ENCODE measurements at regions not wholly inside any gene's neighbourhood (a gene's known extent, or its start where the extent isn't known, plus 50 kb on each side); places are given as distances from the start of the nearest gene placed in this dataset.
A peak's percentile ranks its signal among the peaks of the same experiment; 100 is the strongest.

- H3K27ac ChIP-seq (ENCODE audit: low read depth in 2 of 2, low read length in 2 of 2) = no peak overlapping the region
- intact Hi-C loops (cut with DNase I) = no loop called here
- H3K27me3 ChIP-seq (ENCODE audit: control insufficient read depth, insufficient read depth, low read length) = no peaks in the 10 kb centered on the region
- no peak for TF ChIP-seq CTCF (IDR thresholded peaks at IDR 0.05; ENCODE audit: borderline replicate concordance, extremely low read depth, insufficient read depth)
- H3K9ac ChIP-seq (ENCODE audit: low read length in 3 of 3) = no peak overlapping the region
- H3K36me3 ChIP-seq (ENCODE audit: control insufficient read depth in 2 of 3, insufficient read depth in 3 of 3, low read length in 3 of 3) = no peaks in the 10 kb centered on the region
- H3K4me3 ChIP-seq (ENCODE audit: low read length in 3 of 3) = no peak overlapping the region
- DNase-seq (peak in 1 of 5 donors; percentile 18), FAIRE-seq (no peak)
- H3K9me3 ChIP-seq (ENCODE audit: control insufficient read depth in 2 of 3, insufficient read depth in 1 of 3, low read length in 3 of 3) = no peaks in the 10 kb centered on the region
- no peaks in the 10 kb centered on the region for H3K4me1 ChIP-seq (ENCODE audit: control insufficient read depth in 2 of 3, insufficient read depth in 2 of 3, low read depth in 1 of 3, low read length in 3 of 3)
These were observed 326.7 kb upstream of the MAN1A1 start for GRCh38 chr6:119676230-119676629.

- Histone ChIP-seq H3K9me3 (ENCODE audit: control insufficient read depth in 2 of 3, insufficient read depth in 1 of 3, low read length in 3 of 3) (no peaks in the 10 kb centered on the region), H3K9ac (ENCODE audit: low read length in 3 of 3) (no peak overlapping the region), H3K36me3 (ENCODE audit: control insufficient read depth in 2 of 3, insufficient read depth in 3 of 3, low read length in 3 of 3) (no peaks in the 10 kb centered on the region), H3K4me1 (ENCODE audit: control insufficient read depth in 2 of 3, insufficient read depth in 2 of 3, low read depth in 1 of 3, low read length in 3 of 3) (no peaks in the 10 kb centered on the region), H3K4me3 (ENCODE audit: low read length in 3 of 3) (no peak overlapping the region), H3K27me3 (ENCODE audit: control insufficient read depth, insufficient read depth, low read length) (no peaks in the 10 kb centered on the region), H3K27ac (ENCODE audit: low read depth in 2 of 2, low read length in 2 of 2) (no peak overlapping the region)
- DNase-seq (no peak), FAIRE-seq (no peak)
- TF ChIP-seq CTCF (IDR thresholded peaks at IDR 0.05; ENCODE audit: borderline replicate concordance, extremely low read depth, insufficient read depth) = no peak
- intact Hi-C loops (cut with DNase I) = no loop called here
These were observed 324.2 kb upstream of the MAN1A1 start for GRCh38 chr6:119673741-119674140.

DNA sequence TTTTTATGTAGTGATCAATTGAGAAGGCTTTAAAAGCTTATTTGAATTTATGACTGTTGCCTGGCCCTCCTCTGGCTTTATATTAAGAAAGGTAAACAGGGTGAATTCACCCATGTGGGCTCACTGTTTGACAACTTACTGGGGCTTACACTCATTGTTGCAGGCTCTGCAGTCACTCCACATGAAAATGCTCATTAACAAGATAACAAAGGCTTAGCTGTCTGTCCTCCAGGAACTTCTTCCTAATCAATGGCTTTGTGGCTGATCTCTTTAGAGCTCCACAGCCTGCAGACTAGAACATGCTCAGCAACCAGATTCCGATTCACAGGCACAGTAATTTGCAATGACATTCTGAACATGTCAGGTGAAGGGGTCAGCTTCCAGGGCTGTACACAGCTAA is 323.2 kb upstream of the MAN1A1 start:
- no peak for TF ChIP-seq CTCF (IDR thresholded peaks at IDR 0.05; ENCODE audit: borderline replicate concordance, extremely low read depth, insufficient read depth)
- Histone ChIP-seq H3K9me3 (ENCODE audit: control insufficient read depth in 2 of 3, insufficient read depth in 1 of 3, low read length in 3 of 3) (no peaks in the 10 kb centered on the region), H3K4me3 (ENCODE audit: low read length in 3 of 3) (no peak overlapping the region), H3K27ac (ENCODE audit: low read depth in 2 of 2, low read length in 2 of 2) (no peak overlapping the region), H3K9ac (ENCODE audit: low read length in 3 of 3) (no peak overlapping the region), H3K27me3 (ENCODE audit: control insufficient read depth, insufficient read depth, low read length) (no peaks in the 10 kb centered on the region), H3K4me1 (ENCODE audit: control insufficient read depth in 2 of 3, insufficient read depth in 2 of 3, low read depth in 1 of 3, low read length in 3 of 3) (no peaks in the 10 kb centered on the region), H3K36me3 (ENCODE audit: control insufficient read depth in 2 of 3, insufficient read depth in 3 of 3, low read length in 3 of 3) (no peaks in the 10 kb centered on the region)
- DNase-seq (no peak), FAIRE-seq (no peak)
- intact Hi-C loops (cut with DNase I) = no loop called here

GRCh38 chr6:119671105-119671504 is 321.5 kb upstream of the MAN1A1 start:
- DNase-seq (peak in 1 of 5 donors; percentile 1), FAIRE-seq (no peak)
- Histone ChIP-seq H3K4me1 (ENCODE audit: control insufficient read depth in 2 of 3, insufficient read depth in 2 of 3, low read depth in 1 of 3, low read length in 3 of 3) (no peaks in the 10 kb centered on the region), H3K4me3 (ENCODE audit: low read length in 3 of 3) (no peak overlapping the region), H3K27ac (ENCODE audit: low read depth in 2 of 2, low read length in 2 of 2) (no peak overlapping the region), H3K27me3 (ENCODE audit: control insufficient read depth, insufficient read depth, low read length) (no peaks in the 10 kb centered on the region), H3K36me3 (ENCODE audit: control insufficient read depth in 2 of 3, insufficient read depth in 3 of 3, low read length in 3 of 3) (no peaks in the 10 kb centered on the region), H3K9me3 (ENCODE audit: control insufficient read depth in 2 of 3, insufficient read depth in 1 of 3, low read length in 3 of 3) (no peaks in the 10 kb centered on the region), H3K9ac (ENCODE audit: low read length in 3 of 3) (no peak overlapping the region)
- intact Hi-C loops (cut with DNase I) = no loop called here
- no peak for TF ChIP-seq CTCF (IDR thresholded peaks at IDR 0.05; ENCODE audit: borderline replicate concordance, extremely low read depth, insufficient read depth)

Data from kidney (tissue), 13 donors.